GM18951 (cell line): ENCODE measurements at regions not wholly inside any gene's neighbourhood (a gene's known extent, or its start where the extent isn't known, plus 50 kb on each side); places are given as distances from the start of the nearest gene placed in this dataset.

Experiments
- POLR2A ChIP-seq: IDR thresholded peaks from 4 replicates; pipeline ENCODE4 v1.6.1; 2011; ENCODE audit warnings: mild to moderate bottlenecking; ENCODE audit not compliant: insufficient read length, insufficient read depth; ENCODE audit errors: extremely low read depth
- in situ Hi-C: fragments of 300-500 bp; cut with MboI; formaldehyde crosslinking; loops from one replicate; pipeline ENCODE4 v1.12.0; 2022; ENCODE audit warnings: low sequenced_read_pairs, mixed read lengths, inconsistent platforms; ENCODE audit not compliant: unreplicated experiment

DNA sequence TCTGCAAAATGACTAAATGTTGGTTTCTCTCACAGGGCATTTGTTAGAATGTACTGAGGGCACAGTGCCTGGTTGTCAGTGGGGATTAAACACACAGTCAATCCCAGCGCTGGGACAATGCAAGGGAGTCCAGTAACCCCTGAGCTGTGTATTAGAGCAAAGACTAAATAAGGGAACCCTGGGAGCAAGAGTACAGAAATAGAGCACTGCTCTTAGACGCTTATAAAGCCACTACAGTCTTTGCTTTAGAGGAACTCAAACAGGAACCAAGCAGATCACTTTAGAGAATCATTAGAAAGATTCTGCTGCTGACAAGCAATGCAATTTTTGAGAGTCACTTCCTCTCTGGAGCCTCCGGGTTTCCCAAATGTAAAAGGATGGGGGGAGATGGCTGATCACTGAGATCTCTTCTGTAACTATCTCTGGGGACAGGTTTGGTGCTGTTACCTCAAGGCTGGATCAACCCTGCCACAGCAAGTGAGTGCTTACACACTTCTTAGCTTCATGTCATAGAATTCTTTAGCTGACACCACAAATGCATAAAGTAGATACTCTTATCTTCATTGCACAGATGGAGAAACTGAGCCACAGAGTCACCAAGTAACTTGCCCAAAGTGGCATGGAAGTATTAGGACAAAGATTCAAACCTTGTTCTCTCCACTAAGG is 137.8 kb upstream of the CPEB2 start:
- in situ Hi-C loops = no loop called here
- no peak for TF ChIP-seq POLR2A

DNA sequence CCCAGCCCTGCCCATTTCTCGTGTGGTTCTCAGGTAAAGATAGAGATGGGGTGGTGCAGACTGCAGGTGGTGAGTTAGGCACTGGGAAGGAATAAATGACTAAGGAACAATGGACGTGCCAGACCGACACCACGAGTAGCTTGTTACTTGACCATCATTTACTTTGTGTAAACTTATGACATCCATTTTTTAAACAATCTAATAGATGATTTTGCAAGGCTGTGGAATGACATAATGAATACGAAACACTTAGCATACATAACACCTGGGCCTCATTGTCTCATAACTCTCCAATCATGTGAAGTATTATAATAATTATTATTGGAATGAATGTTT is 137.3 kb upstream of the CPEB2 start:
- in situ Hi-C loops = no loop called here
- no peak for TF ChIP-seq POLR2A

DNA sequence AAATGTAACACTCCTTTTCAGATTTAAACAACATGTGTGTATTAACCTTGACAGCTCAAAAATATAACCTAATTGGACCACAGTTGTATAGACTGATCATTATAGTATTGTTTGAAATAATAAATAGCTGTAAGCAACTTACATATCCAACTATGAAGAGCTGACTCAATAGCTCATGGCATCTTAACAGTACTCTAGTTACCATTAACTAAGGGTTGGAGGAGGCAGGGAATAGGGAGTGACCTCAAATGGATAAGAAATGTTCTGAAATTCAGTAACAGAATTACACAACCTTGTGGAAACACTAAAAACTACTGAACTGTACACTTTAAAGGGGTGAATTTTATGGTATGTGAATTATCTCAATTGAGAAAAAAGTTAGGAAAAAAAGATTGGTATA is 136.5 kb upstream of the CPEB2 start:
- in situ Hi-C loops = no loop called here
- no peak for TF ChIP-seq POLR2A

DNA sequence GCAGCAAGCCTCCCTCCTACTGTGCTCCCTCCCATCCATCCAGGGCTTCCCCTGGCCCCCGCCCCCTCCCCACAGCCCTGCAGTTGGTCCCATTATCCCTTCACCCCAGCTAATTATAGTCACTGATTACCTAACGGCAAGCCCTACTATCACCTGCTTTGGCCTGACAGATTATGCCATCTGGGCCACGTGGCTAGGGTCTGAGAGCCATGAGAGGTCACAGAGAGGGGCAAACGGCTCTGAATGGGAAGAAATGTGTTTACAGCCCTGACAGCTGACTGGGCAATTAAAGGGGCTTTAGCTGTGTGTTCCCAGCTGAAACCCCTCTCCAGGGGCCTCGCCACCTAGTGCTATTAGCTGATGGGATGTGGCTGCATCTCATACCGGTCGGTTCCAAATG is 134.4 kb upstream of the CPEB2 start:
- in situ Hi-C loops = no loop called here
- TF ChIP-seq POLR2A = no peak

DNA sequence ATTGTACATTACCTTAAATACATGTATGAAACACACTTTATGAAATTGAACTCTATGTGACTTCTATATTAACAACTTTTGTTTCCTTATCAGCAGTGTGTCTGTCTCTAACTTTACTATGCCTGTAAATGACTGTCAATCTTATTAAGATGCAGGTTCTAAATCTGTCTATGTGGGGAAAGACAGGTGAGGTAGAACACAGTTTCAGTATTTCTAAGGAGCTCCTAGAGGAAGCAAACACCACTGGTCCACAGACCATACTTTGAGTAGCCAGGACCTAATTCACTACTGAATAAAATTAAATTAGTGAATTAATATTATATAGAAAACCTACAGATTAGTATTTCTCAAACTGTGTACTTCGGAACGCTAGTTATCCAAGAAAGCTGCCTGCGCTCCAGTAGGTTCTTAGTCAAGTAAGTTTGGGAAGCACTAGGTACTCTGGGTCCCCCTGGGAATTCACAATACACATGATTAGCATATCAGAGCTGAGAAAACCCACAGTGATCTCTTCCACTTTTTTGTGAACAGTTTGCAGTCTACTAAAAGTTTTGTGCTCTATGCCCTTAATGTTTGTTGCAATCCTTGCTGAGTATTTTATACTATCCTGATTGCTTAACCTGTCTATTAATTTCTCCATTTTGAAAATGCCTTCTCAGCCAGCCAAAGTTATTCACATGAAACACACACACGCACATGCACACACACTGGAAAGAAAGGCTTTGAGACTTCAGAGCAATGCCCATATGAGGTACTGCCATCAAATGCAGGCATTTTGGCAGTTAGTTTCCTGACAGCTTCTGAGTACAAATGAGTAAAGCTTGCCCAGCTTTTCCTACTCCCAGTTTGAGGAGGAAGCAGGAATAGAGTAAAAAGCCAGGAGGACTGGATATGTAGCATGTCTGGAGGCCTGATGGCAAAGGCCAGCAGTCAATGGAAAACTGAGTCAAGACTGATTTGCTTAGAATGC is 133.6 kb upstream of the CPEB2 start:
- in situ Hi-C loops = no loop called here
- no peak for TF ChIP-seq POLR2A

DNA sequence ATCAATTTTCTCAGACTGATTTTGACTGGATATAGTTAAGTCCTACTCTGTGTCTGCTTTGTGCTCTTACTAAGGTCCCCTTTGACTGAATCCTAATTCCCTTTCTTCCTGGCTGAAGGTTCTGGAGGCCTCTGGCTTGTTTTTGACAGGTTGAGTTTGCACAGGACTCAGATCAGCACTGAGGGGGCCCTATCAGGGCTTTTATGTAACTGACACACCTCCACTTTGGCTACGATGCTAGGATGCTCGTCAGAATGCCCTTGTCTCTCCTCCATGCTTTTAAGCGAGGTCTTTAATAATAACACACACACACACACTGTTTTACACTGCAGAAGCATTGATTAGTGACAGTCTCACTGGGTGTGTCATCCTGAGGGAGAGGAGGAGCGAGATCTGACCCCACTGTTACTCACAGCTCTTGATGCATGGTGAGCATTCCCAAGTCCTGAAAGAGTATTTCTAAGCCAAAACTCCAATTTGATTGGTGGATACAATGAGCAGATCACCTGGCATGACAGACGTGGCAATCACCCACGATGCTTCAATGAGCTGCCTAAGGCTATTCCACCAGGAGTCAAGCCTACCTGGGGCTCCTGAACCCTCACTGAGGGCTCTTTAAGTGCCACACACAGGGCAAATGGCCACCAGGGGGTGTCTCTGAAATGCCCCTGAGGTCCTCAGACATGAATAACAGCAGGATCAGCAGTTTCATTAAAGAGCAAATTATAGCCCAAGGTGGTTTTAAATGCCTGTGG is 130.4 kb upstream of the CPEB2 start:
- in situ Hi-C loops = no loop called here
- TF ChIP-seq POLR2A = no peak

DNA sequence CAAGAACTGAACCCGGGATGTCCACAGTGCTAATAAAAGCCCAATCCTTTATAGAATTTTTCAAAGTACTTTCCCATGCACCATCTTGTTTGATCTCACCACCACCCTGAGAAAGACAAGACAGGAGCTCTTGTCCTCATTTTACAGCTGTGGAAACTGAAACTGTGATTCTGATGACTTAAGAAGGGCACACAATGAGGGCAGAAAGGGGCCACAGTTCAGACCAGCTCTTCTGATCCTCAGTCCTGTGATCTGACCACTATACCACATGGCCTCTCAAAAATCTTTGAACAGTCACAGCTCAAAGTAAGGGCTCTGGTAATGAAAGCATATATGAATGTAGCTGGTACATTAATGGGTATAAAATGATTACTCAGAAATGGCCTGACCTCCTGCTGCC is 127.3 kb upstream of the CPEB2 start:
- no peak for TF ChIP-seq POLR2A
- in situ Hi-C loops = no loop called here

DNA sequence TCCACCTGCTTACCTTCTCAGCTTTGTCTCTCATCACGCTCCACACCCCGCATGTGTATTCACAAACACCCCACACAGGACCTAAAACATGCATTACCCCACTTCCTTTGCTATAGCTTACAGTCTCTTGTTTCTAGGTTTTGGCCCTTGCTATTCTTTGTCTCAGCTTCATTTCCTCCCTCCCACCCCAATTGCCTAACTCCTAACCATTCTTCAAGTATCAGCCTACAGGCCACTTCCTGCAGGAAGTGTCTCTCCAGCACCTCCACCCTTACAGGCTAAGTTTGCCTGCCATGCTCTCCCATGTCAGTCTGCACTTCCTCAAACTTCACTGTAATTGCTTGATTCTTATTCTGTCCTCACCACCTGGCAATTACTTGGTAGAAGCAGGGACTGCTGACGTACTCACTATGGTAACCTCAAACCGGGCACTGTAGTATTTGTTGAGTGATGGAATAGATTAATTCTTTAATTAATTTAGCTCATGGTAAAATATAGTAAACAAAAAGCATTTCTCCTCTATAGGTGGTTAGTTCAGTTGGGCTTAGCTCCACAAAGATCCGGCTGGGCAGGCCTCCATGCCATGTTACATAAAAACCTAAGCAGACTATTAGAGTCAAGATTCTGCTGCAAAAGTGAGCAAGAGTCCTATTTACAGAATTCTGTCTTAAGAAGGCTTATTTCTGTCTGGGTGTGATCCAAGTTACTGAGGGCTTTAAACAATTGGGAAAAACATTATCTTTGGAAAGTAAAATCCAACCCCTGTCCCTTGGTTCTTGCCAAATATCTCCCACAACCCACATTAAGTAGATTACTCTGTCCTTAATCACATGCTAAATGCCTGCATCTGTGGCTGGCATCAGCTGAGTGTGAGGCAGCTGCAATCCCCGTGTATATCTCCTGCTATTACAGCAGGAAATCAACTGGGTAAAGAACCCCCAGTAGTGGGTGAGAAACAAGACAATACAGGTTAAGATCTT is 124.7 kb upstream of the CPEB2 start:
- no peak for TF ChIP-seq POLR2A
- in situ Hi-C loops = no loop called here

DNA sequence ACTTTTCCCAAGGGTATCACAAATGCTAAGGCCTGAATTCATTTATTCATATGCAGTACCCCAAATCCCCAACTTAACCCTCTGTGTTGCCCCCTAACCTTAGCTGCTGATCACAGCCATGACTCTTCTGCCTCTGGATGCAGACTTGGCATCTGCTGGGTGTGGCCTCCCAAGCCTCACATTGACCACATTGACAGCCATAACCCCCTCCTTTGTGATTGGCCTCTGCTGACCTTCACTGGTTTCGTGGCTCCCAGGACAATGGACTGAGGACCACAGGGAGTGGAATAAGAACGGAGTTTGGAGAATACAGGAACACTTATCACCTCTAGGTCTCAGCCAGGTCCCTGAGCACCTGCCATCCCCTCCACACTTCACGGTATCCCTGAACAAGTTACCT is 123.6 kb upstream of the CPEB2 start:
- in situ Hi-C loops = no loop called here
- TF ChIP-seq POLR2A = no peak

DNA sequence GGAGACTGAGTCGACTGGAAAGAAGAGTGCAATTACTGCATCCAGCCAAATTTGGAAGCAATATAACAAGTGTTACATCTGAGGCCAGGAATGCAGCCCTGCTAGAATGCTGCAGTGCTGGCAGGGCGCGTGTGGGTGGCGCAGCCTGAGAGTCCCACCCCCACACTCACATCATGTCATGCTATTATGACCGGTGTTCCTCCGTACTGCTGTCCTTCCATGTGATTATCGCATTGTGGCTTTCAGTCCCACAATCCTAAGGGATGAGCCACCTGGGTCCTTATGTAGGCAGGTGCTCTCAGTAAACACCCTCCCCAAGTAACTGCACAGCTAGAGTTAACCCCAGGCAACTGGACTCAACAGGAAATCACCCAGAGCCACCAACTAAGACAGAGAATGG is 122.6 kb upstream of the CPEB2 start:
- TF ChIP-seq POLR2A = no peak
- in situ Hi-C loops = no loop called here

DNA sequence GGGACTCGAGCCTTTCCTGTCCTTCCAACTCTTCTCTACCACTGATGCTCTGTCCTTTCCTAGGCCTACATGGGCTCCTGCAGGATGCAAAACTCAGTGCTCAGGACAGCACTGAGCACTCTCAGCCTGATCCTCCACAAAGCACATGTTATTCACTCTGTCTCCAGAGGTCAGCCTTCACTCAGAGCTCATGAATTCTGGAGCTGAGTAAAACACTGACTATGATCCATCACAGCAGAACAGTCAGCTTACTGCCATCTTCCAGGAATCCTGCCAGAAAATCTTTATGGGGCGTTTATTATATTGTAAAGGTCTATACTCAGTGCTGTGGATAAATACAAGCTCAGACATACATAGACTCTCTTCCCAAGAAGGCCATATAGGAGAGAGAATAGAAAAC is 121.5 kb upstream of the CPEB2 start:
- in situ Hi-C loops = no loop called here
- TF ChIP-seq POLR2A = no peak

DNA sequence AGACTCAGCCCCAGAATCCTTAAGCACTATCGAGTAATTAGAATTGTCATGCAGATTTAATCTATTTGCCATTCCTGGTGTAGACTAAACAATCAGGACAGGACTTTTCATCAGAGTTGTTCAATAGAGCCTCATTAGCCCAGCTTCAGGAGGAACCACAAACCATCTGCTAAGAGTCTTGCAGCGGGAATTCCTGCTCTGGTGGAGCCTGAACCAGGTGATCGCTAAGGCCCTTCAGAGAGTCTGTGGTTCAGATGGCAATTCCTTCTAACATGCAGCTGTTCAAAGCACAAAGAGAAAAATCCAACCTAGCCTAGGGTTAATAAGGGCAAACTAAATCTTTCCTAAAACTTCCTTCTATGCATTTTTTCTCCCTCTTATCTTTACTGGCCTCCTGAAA is 119.1 kb upstream of the CPEB2 start:
- TF ChIP-seq POLR2A = no peak
- in situ Hi-C loops = no loop called here

DNA sequence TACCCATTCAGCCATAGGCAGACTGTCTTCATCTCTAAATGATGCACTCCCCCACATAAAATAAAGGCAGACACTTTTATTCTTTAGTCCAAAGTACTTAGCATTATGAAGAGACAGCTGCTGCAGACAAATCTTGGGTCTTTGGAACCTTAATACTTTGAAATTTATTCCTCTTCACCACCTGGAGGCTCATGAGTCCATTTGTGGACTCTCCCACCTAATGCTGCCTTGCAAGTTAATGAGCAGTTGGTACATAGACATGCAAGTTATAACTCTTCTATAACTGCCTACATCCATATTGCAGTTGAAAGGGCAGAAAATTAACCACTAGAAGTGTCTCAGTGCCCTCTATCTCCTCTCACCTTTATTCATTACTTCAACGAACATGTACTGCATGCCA is 118.6 kb upstream of the CPEB2 start:
- in situ Hi-C loops = no loop called here
- no peak for TF ChIP-seq POLR2A

DNA sequence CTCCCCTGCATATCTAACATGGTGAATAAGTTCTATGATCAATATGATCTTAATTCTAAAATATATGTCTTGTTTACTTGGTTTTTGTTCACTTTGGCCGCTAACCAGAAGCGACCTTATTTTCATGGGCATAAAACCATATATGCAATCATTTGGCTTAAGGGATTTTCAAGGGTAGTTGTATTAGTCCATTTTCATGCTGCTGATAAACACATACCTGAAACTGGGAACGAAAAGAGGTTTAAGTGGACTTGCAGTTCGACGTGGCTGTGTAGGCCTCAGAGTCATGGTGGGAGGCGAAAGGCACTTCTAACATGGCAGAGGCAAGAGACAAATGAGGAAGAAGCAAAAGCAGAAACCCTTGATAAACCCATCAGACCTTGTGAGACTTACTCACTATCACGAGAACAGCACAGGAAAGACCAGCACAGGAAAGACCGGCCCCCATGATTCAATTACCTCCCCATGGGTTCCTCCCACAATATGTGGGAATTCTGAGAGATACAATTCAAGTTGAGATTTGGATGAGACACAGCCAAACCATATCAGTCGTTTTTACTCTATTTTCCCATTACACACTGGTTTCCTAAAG is 114.3 kb upstream of the CPEB2 start:
- in situ Hi-C loops = no loop called here
- no peak for TF ChIP-seq POLR2A
